HepG2 (cell line): ENCODE measurements at regions not wholly inside any gene's neighbourhood (a gene's known extent, or its start where the extent isn't known, plus 50 kb on each side); places are given as distances from the start of the nearest gene placed in this dataset.
"Not testable (repeated sequence)": the region's sequence is repeated elsewhere in the genome, so short reads cannot be mapped to it uniquely, and the experiment has no call there.

Source experiments
- ATAC-seq: fragments of 200-7000 bp; cut with Tn5 transposase; 3 replicates; pipeline ENCODE4 v1.9.1; 2020; ENCODE audit warnings: mild to moderate bottlenecking, moderate library complexity
- BruUV-seq: library from RNA; stranded (reverse); fragments of 400-500 nt; replicated peaks from 2 replicates; lab custom pipeline; 2021; lab: Mats Ljungman, UMichigan
- CTCF ChIA-PET: fragments of 300-600 bp; formaldehyde crosslinking; extraction: SDS; loops from one replicate; lab custom pipeline; 2021; ENCODE audit warnings: low total read pairs, inconsistent platforms, low intra/inter-chr PET ratio; lab: Yijun Ruan, JAX
- POLR2A ChIA-PET: fragments of 350-600 bp; sonication (Branson Sonifier 250); formaldehyde crosslinking; loops from one replicate; lab custom pipeline; 2020; ENCODE audit warnings: antibody characterized with exemption, inconsistent platforms; lab: Yijun Ruan, JAX
- DNase-seq: peaks from one replicate; pipeline ENCODE4 v3.0.0-alpha.2; 2015; ENCODE audit warnings: low spot score
- FAIRE-seq: peaks from 3 replicates; lab custom pipeline; 2011; peaks lifted over from hg19 to GRCh38; lab: Jason Lieb, UNC
- H2AFZ ChIP-seq: one replicate; pipeline ENCODE4 v1.6.1; 2011; ENCODE audit warnings: low read length, inconsistent platforms
- H3K27ac ChIP-seq: fragments of 300-600 bp; 3 replicates; pipeline ENCODE4 v1.8.0; 2011; ENCODE audit warnings: mixed run types, mild to moderate bottlenecking, mixed read lengths, low read length, inconsistent platforms; ENCODE audit not compliant: insufficient read depth; ENCODE audit errors: extremely low read length
- H3K27me3 ChIP-seq, 2 experiments: fragments of 200-600 bp in 1 of 2; 2 replicates in 1 of 2; 3 replicates in 1 of 2; pipeline versions ENCODE4 v1.6.0 to v1.8.0; 2011; ENCODE audit warnings: low read length in 2 of 2, mild to moderate bottlenecking in 2 of 2, moderate library complexity in 2 of 2, inconsistent platforms in 1 of 2; ENCODE audit not compliant: insufficient read depth in 2 of 2, control insufficient read depth in 1 of 2
- H3K36me3 ChIP-seq, 2 experiments: fragments of 200-600 bp in 1 of 2; replicated peaks in 1 of 2; 2 replicates in 1 of 2; 3 replicates in 1 of 2; pipeline versions ENCODE4 v1.5.1 to v1.8.0; 2011; ENCODE audit warnings: low read length in 2 of 2, inconsistent platforms in 1 of 2; ENCODE audit not compliant: insufficient read depth in 2 of 2, control insufficient read depth in 1 of 2
- H3K4me1 ChIP-seq: 2 replicates; pipeline ENCODE4 v1.5.1; 2012; ENCODE audit warnings: low read length, inconsistent platforms; ENCODE audit not compliant: insufficient read depth
- H3K4me2 ChIP-seq: 2 replicates; pipeline ENCODE4 v1.6.0; 2011; ENCODE audit warnings: low read depth, low read length, inconsistent platforms
- H3K4me3 ChIP-seq, 3 experiments: fragments of 200-600 bp in 1 of 3; sonication (generic), shearing (Covaris generic) in 1 of 3; replicated peaks in 1 of 3; 2 replicates each; pipeline ENCODE4 v1.5.1; 2011 to 2016; ENCODE audit warnings: low read length in 3 of 3, inconsistent platforms in 2 of 3, low read depth in 2 of 3, mild to moderate bottlenecking in 2 of 3, control low read depth in 1 of 3, mixed read lengths in 1 of 3; ENCODE audit not compliant: insufficient read depth in 1 of 3
- H3K79me2 ChIP-seq: one replicate; pipeline ENCODE4 v1.6.1; 2011; ENCODE audit warnings: low read length, inconsistent platforms; ENCODE audit not compliant: insufficient read depth
- H3K9ac ChIP-seq: 2 replicates; pipeline ENCODE4 v1.6.0; 2011; ENCODE audit warnings: mild to moderate bottlenecking, low read depth, low read length, inconsistent platforms; ENCODE audit not compliant: insufficient read depth
- H3K9me3 ChIP-seq: 2 replicates; pipeline ENCODE4 v1.5.1; 2012; ENCODE audit warnings: mild to moderate bottlenecking, low read length
- H4K20me1 ChIP-seq: 2 replicates; pipeline ENCODE4 v1.6.0; 2011; ENCODE audit warnings: inconsistent platforms, mild to moderate bottlenecking, low read length, moderate library complexity; ENCODE audit not compliant: insufficient read depth
- SUZ12 ChIP-seq: fragments of 150-350 bp; IDR thresholded peaks from 2 replicates; pipeline ENCODE4 v1.6.1; 2014; ENCODE audit warnings: low read depth, low read length
- WGBS: methylation state at CpG from one replicate; pipeline ENCODE4 v1.1.6; 2017; ENCODE audit warnings: low lambda C conversion rate; 5-methylcytosine and 5-hydroxymethylcytosine counted together
- in situ Hi-C: cut with HindIII; loops from 2 replicates; pipeline ENCODE4 v1.10.0; 2017; ENCODE audit warnings: low pct_unique_long_range_greater_than_20kb; ENCODE audit not compliant: extremely low pct_ligation_motif_present
- intact Hi-C: fragments of 100-400 bp; cut with micrococcal nuclease; formaldehyde crosslinking; loops from one replicate; pipeline ENCODE4 v1.10.0; 2022; ENCODE audit not compliant: unreplicated experiment
- TF ChIP-seq, protein P1 (sequence below), 2 experiments: IDR thresholded peaks; 2 replicates each; pipeline ENCODE4 v1.6.1; 2011 to 2012; ENCODE audit warnings: low read length in 2 of 2, borderline replicate concordance in 1 of 2, low read depth in 1 of 2, mild to moderate bottlenecking in 1 of 2, moderate library complexity in 1 of 2

- TF ChIP-seq SUZ12, result no peak
- TF ChIP-seq, protein P1, sequence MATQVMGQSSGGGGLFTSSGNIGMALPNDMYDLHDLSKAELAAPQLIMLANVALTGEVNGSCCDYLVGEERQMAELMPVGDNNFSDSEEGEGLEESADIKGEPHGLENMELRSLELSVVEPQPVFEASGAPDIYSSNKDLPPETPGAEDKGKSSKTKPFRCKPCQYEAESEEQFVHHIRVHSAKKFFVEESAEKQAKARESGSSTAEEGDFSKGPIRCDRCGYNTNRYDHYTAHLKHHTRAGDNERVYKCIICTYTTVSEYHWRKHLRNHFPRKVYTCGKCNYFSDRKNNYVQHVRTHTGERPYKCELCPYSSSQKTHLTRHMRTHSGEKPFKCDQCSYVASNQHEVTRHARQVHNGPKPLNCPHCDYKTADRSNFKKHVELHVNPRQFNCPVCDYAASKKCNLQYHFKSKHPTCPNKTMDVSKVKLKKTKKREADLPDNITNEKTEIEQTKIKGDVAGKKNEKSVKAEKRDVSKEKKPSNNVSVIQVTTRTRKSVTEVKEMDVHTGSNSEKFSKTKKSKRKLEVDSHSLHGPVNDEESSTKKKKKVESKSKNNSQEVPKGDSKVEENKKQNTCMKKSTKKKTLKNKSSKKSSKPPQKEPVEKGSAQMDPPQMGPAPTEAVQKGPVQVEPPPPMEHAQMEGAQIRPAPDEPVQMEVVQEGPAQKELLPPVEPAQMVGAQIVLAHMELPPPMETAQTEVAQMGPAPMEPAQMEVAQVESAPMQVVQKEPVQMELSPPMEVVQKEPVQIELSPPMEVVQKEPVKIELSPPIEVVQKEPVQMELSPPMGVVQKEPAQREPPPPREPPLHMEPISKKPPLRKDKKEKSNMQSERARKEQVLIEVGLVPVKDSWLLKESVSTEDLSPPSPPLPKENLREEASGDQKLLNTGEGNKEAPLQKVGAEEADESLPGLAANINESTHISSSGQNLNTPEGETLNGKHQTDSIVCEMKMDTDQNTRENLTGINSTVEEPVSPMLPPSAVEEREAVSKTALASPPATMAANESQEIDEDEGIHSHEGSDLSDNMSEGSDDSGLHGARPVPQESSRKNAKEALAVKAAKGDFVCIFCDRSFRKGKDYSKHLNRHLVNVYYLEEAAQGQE (IDR thresholded peaks at IDR 0.05; ENCODE audit: borderline replicate concordance in 1 of 2, low read depth in 1 of 2, low read length in 2 of 2), result no peak
These were observed 327.1 kb downstream of the GLUD2 start (continued) for GRCh38 chrX:121374471-121374870.

GRCh38 chrX:121381915-121382314 is 334.5 kb downstream of the GLUD2 start:
- intact Hi-C loops, H4K20me1 ChIP-seq, H3K36me3 ChIP-seq, CTCF ChIA-PET, ATAC-seq, H3K9ac ChIP-seq, FAIRE-seq, POLR2A ChIA-PET, BruUV-seq, H3K4me2 ChIP-seq, H3K4me3 ChIP-seq, H3K79me2 ChIP-seq, H3K27me3 ChIP-seq, in situ Hi-C loops, DNase-seq, H2AFZ ChIP-seq, H3K27ac ChIP-seq, H3K4me1 ChIP-seq, H3K9me3 ChIP-seq: not testable (repeated sequence)
- 24% methylated on average over 7 of the region's 7 CpGs for WGBS
